IPS-15b (cell line): ENCODE measurements at regions not wholly inside any gene's neighbourhood (a gene's known extent, or its start where the extent isn't known, plus 50 kb on each side); places are given as distances from the start of the nearest gene placed in this dataset.
"Not testable (repeated sequence)": the region's sequence is repeated elsewhere in the genome, so short reads cannot be mapped to it uniquely, and the experiment has no call there.

Source experiments
- H3K27me3 ChIP-seq: one replicate; pipeline ENCODE4 v1.6.1; 2013; ENCODE audit warnings: low read length; ENCODE audit not compliant: control insufficient read depth, insufficient read depth
- H3K36me3 ChIP-seq: one replicate; pipeline ENCODE4 v1.6.1; 2013; ENCODE audit warnings: low read length; ENCODE audit not compliant: control insufficient read depth, insufficient read depth
- H3K4me1 ChIP-seq: one replicate; pipeline ENCODE4 v1.6.1; 2013; ENCODE audit warnings: mild to moderate bottlenecking, low read length; ENCODE audit not compliant: control insufficient read depth, insufficient read depth
- H3K4me3 ChIP-seq: one replicate; pipeline ENCODE4 v1.5.1; 2013; ENCODE audit warnings: low read depth, low read length
- H3K9ac ChIP-seq: one replicate; pipeline ENCODE4 v1.6.1; 2013; ENCODE audit warnings: low read depth, mild to moderate bottlenecking, low read length
- H3K9me3 ChIP-seq: one replicate; pipeline ENCODE4 v1.6.1; 2013; ENCODE audit warnings: mild to moderate bottlenecking, low read length; ENCODE audit not compliant: control insufficient read depth, insufficient read depth

- not testable (repeated sequence) for H3K9ac ChIP-seq, H3K27me3 ChIP-seq, H3K4me3 ChIP-seq
Observed at GRCh38 chr16:64341336-64341735, 780.5 kb downstream of the CDH11 start.

DNA sequence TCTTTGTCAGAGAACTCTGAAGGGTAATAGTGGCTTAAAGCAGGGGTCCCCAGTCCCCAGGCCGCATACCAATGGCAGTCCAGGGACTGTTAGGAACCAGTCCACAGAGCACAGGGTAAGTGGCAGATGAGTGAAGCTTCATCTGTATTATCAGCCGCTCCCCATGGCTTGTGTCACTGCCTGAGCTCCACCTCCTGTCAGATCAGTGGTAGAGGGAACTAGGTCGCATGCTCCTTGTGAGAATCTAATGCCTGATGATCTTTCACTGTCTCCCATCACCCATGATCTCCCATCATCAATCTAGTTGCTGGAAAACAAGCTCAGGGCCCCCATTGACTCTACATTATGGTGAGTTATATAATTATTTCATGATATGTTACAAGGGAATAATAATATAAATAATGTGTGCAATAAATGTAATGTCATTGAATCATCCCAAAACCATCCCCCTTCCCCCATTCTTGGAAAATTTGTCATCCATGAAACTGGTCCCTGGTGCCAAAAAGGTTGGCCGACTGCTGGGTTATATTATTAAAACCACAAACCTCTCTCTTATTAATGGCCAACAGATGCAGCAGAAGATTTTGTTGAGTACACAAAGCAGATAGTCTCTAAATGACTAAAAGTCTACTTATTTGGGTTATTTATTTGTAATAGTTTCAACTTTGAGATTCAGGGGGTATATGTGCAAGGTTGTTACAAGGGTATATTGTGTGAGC, 782.7 kb downstream of the CDH11 start:
- H3K4me3 ChIP-seq = no peak overlapping the region
- no peaks in the 10 kb centered on the region for H3K36me3 ChIP-seq
- no peaks in the 10 kb centered on the region for H3K9me3 ChIP-seq
- peaks cover 9% of the 10 kb centered on the region for H3K4me1 ChIP-seq
- no peaks in the 10 kb centered on the region for H3K27me3 ChIP-seq
- no peak overlapping the region for H3K9ac ChIP-seq

More at GRCh38 chr16:64341336-64341735, 780.5 kb downstream of the CDH11 start:
- not testable (repeated sequence) for H3K36me3 ChIP-seq, H3K4me1 ChIP-seq, H3K9me3 ChIP-seq

GRCh38 chr16:64321881-64322280, 800.0 kb downstream of the CDH11 start:
- no peaks in the 10 kb centered on the region for H3K36me3 ChIP-seq
- H3K4me3 ChIP-seq = no peak overlapping the region
- no peaks in the 10 kb centered on the region for H3K27me3 ChIP-seq
- no peaks in the 10 kb centered on the region for H3K4me1 ChIP-seq
- H3K9me3 ChIP-seq = no peaks in the 10 kb centered on the region
- no peak overlapping the region for H3K9ac ChIP-seq

DNA sequence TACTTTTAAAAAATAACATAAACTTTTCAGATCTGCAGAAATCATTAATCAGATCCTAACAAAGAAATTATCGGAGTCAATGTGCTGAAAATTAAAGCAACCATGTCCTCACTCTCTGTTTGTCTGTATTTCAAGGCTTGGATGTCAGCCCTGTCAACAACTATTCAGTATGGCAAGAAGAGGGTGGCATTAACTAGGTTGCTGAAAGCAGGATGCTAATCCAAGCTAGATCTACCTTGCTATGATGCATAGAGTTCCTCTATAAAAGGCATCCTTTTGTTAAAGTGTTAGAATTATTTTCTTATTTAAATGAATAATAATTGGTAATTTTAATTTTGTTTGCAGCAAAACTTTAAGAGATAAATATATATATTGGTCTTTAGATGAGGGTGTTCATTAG, 800.8 kb downstream of the CDH11 start:
- Histone ChIP-seq H3K9me3 (no peaks in the 10 kb centered on the region), H3K4me1 (no peaks in the 10 kb centered on the region), H3K36me3 (no peaks in the 10 kb centered on the region), H3K27me3 (no peaks in the 10 kb centered on the region), H3K4me3 (no peak overlapping the region), H3K9ac (no peak overlapping the region)

DNA sequence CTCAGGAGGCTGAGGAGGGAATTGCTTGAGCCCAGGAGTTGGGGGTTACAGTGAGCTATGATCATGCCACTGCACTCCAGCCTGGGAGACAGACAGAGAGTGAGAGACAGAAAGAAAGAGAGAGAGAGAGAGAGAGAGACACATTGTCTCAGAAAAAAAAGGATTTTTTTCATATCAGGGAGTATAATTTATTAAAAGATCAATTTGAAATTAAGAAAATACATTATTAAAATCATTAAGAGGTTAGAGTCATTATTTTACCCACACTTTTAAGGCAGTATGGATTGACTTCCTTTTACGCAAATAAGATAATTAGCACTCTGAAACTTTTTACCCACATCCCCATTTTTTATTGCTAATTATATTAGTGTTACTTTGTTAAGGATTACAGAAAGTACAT, 804.3 kb downstream of the CDH11 start:
- Histone ChIP-seq H3K4me3 (no peak overlapping the region), H3K9me3 (no peaks in the 10 kb centered on the region), H3K9ac (no peak overlapping the region), H3K4me1 (no peaks in the 10 kb centered on the region), H3K27me3 (no peaks in the 10 kb centered on the region), H3K36me3 (no peaks in the 10 kb centered on the region)

DNA sequence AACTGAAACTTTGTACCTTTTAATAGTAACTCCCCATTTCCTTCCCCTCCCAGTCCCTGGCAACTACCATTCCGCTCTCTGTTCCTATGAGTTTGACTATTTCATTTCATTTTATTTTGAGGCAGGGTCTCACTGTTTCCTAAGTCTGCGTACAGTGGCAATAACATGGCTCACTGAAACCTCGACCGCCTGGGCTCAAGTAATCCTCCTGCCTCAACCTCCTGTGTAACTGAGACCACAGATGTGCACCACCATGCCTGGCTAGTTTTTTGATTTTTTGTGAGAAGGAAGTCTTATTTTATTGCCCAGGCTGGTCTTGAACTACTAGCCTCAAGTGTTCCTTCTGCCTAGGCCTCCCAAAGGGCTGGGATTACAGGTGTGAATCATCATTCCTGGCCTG, 808.1 kb downstream of the CDH11 start:
- no peak overlapping the region for H3K4me3 ChIP-seq
- no peaks in the 10 kb centered on the region for H3K27me3 ChIP-seq
- H3K36me3 ChIP-seq = no peaks in the 10 kb centered on the region
- no peaks in the 10 kb centered on the region for H3K4me1 ChIP-seq
- no peak overlapping the region for H3K9ac ChIP-seq
- no peaks in the 10 kb centered on the region for H3K9me3 ChIP-seq

DNA sequence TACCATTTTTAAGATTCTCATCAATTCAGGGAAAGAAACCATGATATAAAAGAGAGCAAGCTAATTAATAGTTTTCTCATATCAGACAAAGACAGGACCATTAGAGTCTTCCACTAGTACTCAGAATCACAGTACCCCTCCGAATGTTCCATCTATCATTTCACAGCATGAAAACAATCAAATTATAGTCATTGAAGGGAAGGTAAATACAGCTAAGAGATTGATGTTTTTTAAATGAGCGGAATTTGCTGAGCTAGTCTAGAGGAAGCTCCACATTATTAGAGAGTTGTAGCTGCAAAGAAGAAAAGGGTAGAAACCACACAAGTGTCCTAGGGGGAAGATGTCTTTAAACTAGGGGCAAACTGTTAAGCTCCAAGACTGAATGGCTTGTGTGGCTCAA, 808.9 kb downstream of the CDH11 start:
- Histone ChIP-seq H3K4me3 (no peak overlapping the region), H3K36me3 (no peaks in the 10 kb centered on the region), H3K9me3 (no peaks in the 10 kb centered on the region), H3K27me3 (no peaks in the 10 kb centered on the region), H3K9ac (no peak overlapping the region), H3K4me1 (no peaks in the 10 kb centered on the region)

GRCh38 chr16:64312292-64312691, 809.6 kb downstream of the CDH11 start:
- Histone ChIP-seq H3K27me3 (no peaks in the 10 kb centered on the region), H3K4me3 (no peak overlapping the region), H3K9me3 (no peaks in the 10 kb centered on the region), H3K36me3 (no peaks in the 10 kb centered on the region), H3K9ac (no peak overlapping the region), H3K4me1 (no peaks in the 10 kb centered on the region)

DNA sequence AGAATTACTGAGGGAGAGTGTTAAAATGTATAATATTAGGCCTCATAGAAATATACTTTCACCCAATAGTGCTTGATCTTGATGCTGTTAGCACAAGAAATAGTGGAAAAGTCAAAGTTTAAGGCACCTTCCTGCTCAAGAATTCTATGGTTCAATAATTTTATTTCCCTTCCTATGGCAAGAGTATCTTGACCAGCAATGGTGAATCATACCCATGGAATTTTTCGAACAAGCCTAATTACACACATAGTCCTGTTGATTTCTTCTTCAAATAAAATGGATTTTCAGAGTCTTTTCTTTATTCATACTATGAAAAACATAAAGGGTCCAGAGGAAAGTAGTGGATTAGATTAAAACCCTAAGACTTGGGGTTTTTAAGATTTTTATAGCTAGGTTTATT, 810.6 kb downstream of the CDH11 start:
- no peaks in the 10 kb centered on the region for H3K4me1 ChIP-seq
- H3K4me3 ChIP-seq = no peak overlapping the region
- no peaks in the 10 kb centered on the region for H3K9me3 ChIP-seq

DNA sequence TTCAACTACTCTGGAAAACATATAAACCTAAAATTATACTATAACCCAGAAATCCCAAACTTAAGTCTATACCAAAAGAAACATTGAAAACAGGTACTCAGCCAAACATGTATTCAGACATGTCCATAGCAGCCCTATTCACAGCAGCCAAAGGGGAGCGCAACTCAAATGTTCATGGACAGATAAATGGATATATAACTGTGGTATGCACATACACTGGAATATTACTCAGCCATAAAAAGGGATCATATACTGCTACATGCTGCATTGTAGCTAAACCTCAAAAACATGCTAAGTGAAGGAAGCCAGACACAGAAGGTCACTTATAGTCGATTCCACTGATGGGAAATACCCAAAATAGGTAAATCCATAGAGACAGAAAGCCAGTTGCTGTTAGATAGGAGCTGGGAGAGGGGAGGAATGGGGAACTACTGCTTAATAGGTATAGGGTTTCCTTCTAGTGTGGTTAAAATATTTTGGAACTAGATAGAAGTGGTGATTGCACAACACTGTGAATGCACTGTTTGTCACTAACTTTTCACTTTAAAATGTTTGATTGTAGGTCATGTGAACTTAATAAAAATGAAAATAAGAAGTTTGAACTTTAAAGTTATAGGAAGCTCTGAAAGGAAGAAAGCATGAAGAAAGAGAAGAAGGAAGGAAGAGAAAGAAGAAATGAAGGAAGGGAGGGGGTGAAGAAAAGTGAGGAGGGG, 812.3 kb downstream of the CDH11 start:
- H3K9me3 ChIP-seq = no peaks in the 10 kb centered on the region
- no peak overlapping the region for H3K4me3 ChIP-seq
- no peak overlapping the region for H3K9ac ChIP-seq
- H3K36me3 ChIP-seq = no peaks in the 10 kb centered on the region
- H3K27me3 ChIP-seq = no peaks in the 10 kb centered on the region
- no peaks in the 10 kb centered on the region for H3K4me1 ChIP-seq

More for the DNA sequence above, 810.6 kb downstream of the CDH11 start:
- Histone ChIP-seq H3K9ac (no peak overlapping the region), H3K27me3 (no peaks in the 10 kb centered on the region), H3K36me3 (no peaks in the 10 kb centered on the region)

- H3K9me3 ChIP-seq = no peaks in the 10 kb centered on the region
Observed at GRCh38 chr16:64308721-64309120, 813.1 kb downstream of the CDH11 start.

GRCh38 chr16:64307431-64307830, 814.4 kb downstream of the CDH11 start:
- H3K4me1 ChIP-seq = no peaks in the 10 kb centered on the region
- no peaks in the 10 kb centered on the region for H3K36me3 ChIP-seq
- no peak overlapping the region for H3K4me3 ChIP-seq
- no peak overlapping the region for H3K9ac ChIP-seq
- H3K9me3 ChIP-seq = no peaks in the 10 kb centered on the region
- H3K27me3 ChIP-seq = no peaks in the 10 kb centered on the region

More at GRCh38 chr16:64308721-64309120, 813.1 kb downstream of the CDH11 start:
- Histone ChIP-seq H3K9ac (no peak overlapping the region), H3K27me3 (no peaks in the 10 kb centered on the region), H3K4me3 (no peak overlapping the region), H3K36me3 (no peaks in the 10 kb centered on the region), H3K4me1 (no peaks in the 10 kb centered on the region)
